ENCODE measurements at regions not wholly inside any gene's neighbourhood (a gene's known extent, or its start where the extent isn't known, plus 50 kb on each side); places are given as distances from the start of the nearest gene placed in this dataset.

GRCh38 chr3:82973791-82974190, 1212.3 kb upstream of the GBE1 start:
- ATAC-seq, result no peak
- no peaks in the 10 kb centered on the region for H3K9me3 ChIP-seq
- no peak overlapping the region for H3K27ac ChIP-seq
- H3K4me1 ChIP-seq, result no peaks in the 10 kb centered on the region
- TF ChIP-seq KDM5A (IDR thresholded peaks at IDR 0.05), result no peak
- no peak for TF ChIP-seq HMGXB4 (CRISPR knock-in tag; IDR thresholded peaks at IDR 0.05; ENCODE audit: borderline replicate concordance)
- no peak for TF ChIP-seq ZC3H11A (IDR thresholded peaks at IDR 0.05)
- no peak for TF ChIP-seq BCL3 (IDR thresholded peaks at IDR 0.05)
- TF ChIP-seq MAZ (IDR thresholded peaks at IDR 0.05; ENCODE audit: borderline replicate concordance, low read depth, low read length), result no peak
- no peak for TF ChIP-seq NPAS2 (CRISPR knock-in tag; IDR thresholded peaks at IDR 0.05; ENCODE audit: borderline replicate concordance)
- no peak overlapping the region for H3K4me2 ChIP-seq
- no peak overlapping the region for H3K4me3 ChIP-seq
- ChIA-PET CTCF (no interaction called here), POLR2A (no interaction called here)
- DNase-seq (ENCODE audit: low read depth in 1 of 2, low spot score in 1 of 2), result no peak
- no peak for FAIRE-seq
- WGBS (ENCODE audit: missing lambda C conversion rate), result 31% methylated on average over 1 of the region's 1 CpG

GRCh38 chr3:82960379-82960778, 1198.9 kb upstream of the GBE1 start:
- FAIRE-seq, result no peak
- DNase-seq (ENCODE audit: low read depth in 1 of 2, low spot score in 1 of 2), result no peak
- POLR2A ChIA-PET, result no interaction called here
- Histone ChIP-seq H3K4me2 (no peak overlapping the region), H3K9me3 (0 out of 3 replicates have a peak, but pooled peaks cover 1% of the 10 kb centered on the region), H3K4me3 (no peak overlapping the region), H3K4me1 (no peaks in the 10 kb centered on the region), H3K27ac (no peak overlapping the region)
- TF ChIP-seq POLR2A (IDR thresholded peaks at IDR 0.05; ENCODE audit: low read length), result no peak
- TF ChIP-seq JUNB (IDR thresholded peaks at IDR 0.05), result no peak
- TF ChIP-seq KDM1A (IDR thresholded peaks at IDR 0.05; ENCODE audit: low read depth), result no peak
- TF ChIP-seq REST (IDR thresholded peaks at IDR 0.05), result no peak
- no peak for TF ChIP-seq EHF (CRISPR knock-in tag; IDR thresholded peaks at IDR 0.05)
- TF ChIP-seq NFE2L2 (conservative IDR thresholded peaks at IDR 0.05; ENCODE audit: low read length), result no peak
- TF ChIP-seq CBX2 (IDR thresholded peaks at IDR 0.05; ENCODE audit: borderline replicate concordance, low read depth), result no peak
- TF ChIP-seq MAX (IDR thresholded peaks at IDR 0.05), result no peak
- no peak for TF ChIP-seq HOXB5 (CRISPR knock-in tag; IDR thresholded peaks at IDR 0.05)
- no peak for TF ChIP-seq RAD21 (conservative IDR thresholded peaks at IDR 0.05 in 1 of 2, IDR thresholded peaks at IDR 0.05 in 1 of 2)
- no peak for TF ChIP-seq ESRRA (IDR thresholded peaks at IDR 0.05; ENCODE audit: borderline replicate concordance, low read length)
- TF ChIP-seq NPAS2 (CRISPR knock-in tag; IDR thresholded peaks at IDR 0.05; ENCODE audit: borderline replicate concordance), result no peak
- no peak for ATAC-seq
- CTCF ChIA-PET, result no interaction called here

GRCh38 chr3:82957696-82958095, 1196.3 kb upstream of the GBE1 start:
- FAIRE-seq (no peak), ATAC-seq (no peak), DNase-seq (ENCODE audit: low read depth in 1 of 2, low spot score in 1 of 2) (no peak)
- Histone ChIP-seq H3K4me1 (no peaks in the 10 kb centered on the region), H3K4me3 (no peak overlapping the region), H3K27ac (no peak overlapping the region), H3K9me3 (peaks cover 4% of the 10 kb centered on the region; the same call in 1 of the 3 replicates), H3K4me2 (no peak overlapping the region)
- TF ChIP-seq ESRRA (IDR thresholded peaks at IDR 0.05; ENCODE audit: borderline replicate concordance, low read length) (no peak), POLR2AphosphoS2 (conservative IDR thresholded peaks at IDR 0.05; ENCODE audit: low read length) (no peak), ZNF302 (CRISPR knock-in tag; IDR thresholded peaks at IDR 0.05) (no peak), SREBF2 (IDR thresholded peaks at IDR 0.05) (no peak), USF2 (IDR thresholded peaks at IDR 0.05) (no peak), HEYL (CRISPR knock-in tag; IDR thresholded peaks at IDR 0.05) (no peak)
- ChIA-PET CTCF (no interaction called here), POLR2A (no interaction called here)
- WGBS (ENCODE audit: missing lambda C conversion rate), result 23% methylated on average over 6 of the region's 6 CpGs
